Sigmoid colon (tissue), 6 donors: ENCODE measurements at regions not wholly inside any gene's neighbourhood (a gene's known extent, or its start where the extent isn't known, plus 50 kb on each side); places are given as distances from the start of the nearest gene placed in this dataset.
"Not testable (repeated sequence)": the region's sequence is repeated elsewhere in the genome, so short reads cannot be mapped to it uniquely, and the experiment has no call there.

Experiments
- DNase-seq: peaks from one replicate; pipeline ENCODE4 v3.0.0-alpha.2; 2019
- H3K27ac ChIP-seq, 4 donors: fragments of 200-600 bp; sonication (generic); one replicate each; pipeline ENCODE4 v1.5.1; 2016 to 2019; ENCODE audit warnings: mild to moderate bottlenecking in 1 of 4
- H3K27me3 ChIP-seq, 3 donors: fragments of 200-600 bp; sonication (generic); one replicate each; pipeline ENCODE4 v1.5.1; 2019; ENCODE audit warnings: mild to moderate bottlenecking in 1 of 3
- H3K36me3 ChIP-seq, 4 donors: fragments of 200-600 bp; sonication (generic); one replicate each; pipeline ENCODE4 v1.5.1; 2016 to 2019
- H3K4me1 ChIP-seq, 4 donors: fragments of 200-600 bp; sonication (generic); one replicate each; pipeline ENCODE4 v1.5.1; 2017 to 2019
- H3K4me3 ChIP-seq, 4 donors: fragments of 200-600 bp; sonication (generic); one replicate each; pipeline ENCODE4 v1.5.1; 2017 to 2019; ENCODE audit warnings: mild to moderate bottlenecking in 2 of 4, moderate library complexity in 1 of 4
- H3K9me3 ChIP-seq, 4 donors: fragments of 200-600 bp in 3 of 4; sonication (generic) in 3 of 4; one replicate each; pipeline versions ENCODE4 v1.5.1 to v1.6.1; 2013 to 2019
- EP300 ChIP-seq, 4 donors: sonication (generic); formaldehyde crosslinking; IDR thresholded peaks; one replicate each; pipeline ENCODE4 v1.6.1; 2017; ENCODE audit warnings: antibody characterized with exemption in 4 of 4
- POLR2A ChIP-seq, 2 donors: fragments of 450-650 bp; IDR thresholded peaks; one replicate each; pipeline ENCODE4 v1.6.1; 2016; ENCODE audit warnings: antibody characterized with exemption in 2 of 2, mild to moderate bottlenecking in 2 of 2, moderate library complexity in 2 of 2
- POLR2AphosphoS5 ChIP-seq, 4 donors: sonication (generic); formaldehyde crosslinking; IDR thresholded peaks; one replicate each; pipeline ENCODE4 v1.6.1; 2017; ENCODE audit warnings: antibody characterized with exemption in 4 of 4
- WGBS, 2 donors: extraction: QIAGEN DNeasy Blood & Tissue Kit; methylation state at CpG; one replicate each; pipeline ENCODE4 v1.1.7; 2013; 5-methylcytosine and 5-hydroxymethylcytosine counted together
- intact Hi-C: fragments of 100-400 bp; cut with DNase I; formaldehyde crosslinking; loops from one replicate; pipeline ENCODE4 v1.15.1; 2023
- TF ChIP-seq, protein P1 (sequence below), 4 experiments: fragments of 450-650 bp in 3 of 4; fragments of 200-600 bp in 1 of 4; IDR thresholded peaks; one replicate each; pipeline ENCODE4 v1.5.1; 2016 to 2019; ENCODE audit warnings: antibody characterized with exemption in 4 of 4, mild to moderate bottlenecking in 3 of 4, moderate library complexity in 2 of 4
- donor health status: healthy with polysubstance abuse.
- donor health status: healthy.

DNA sequence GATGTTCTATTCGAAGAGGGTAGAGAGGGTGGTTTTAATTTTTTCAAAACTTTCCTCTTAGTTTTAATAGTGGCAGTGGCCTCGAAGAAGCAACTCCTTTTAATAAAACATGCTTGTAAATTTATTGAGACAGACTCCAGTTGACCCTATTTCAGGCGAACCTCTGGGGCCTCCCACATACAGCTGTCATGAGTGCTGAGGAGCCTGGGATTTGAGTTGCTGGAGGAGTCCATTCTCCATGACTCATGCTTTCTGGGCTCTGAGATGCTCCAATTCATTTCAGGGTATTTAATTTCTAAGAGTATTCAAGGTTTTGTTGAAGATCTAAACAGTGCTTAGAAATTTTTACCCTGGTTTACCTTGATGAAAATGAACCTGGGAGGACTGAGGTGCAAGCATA is 580.4 kb downstream of the CBLN4 start:
- no peak overlapping the region for H3K4me3 ChIP-seq
- no peak overlapping the region for H3K27ac ChIP-seq
- H3K9me3 ChIP-seq: no peaks in the 10 kb centered on the region
- intact Hi-C loops: no loop called here
- no peak for DNase-seq
- TF ChIP-seq EP300 (IDR thresholded peaks at IDR 0.05): no peak
- TF ChIP-seq POLR2AphosphoS5 (IDR thresholded peaks at IDR 0.05): no peak
- no peak for TF ChIP-seq POLR2A (IDR thresholded peaks at IDR 0.05)
- H3K27me3 ChIP-seq: no peaks in the 10 kb centered on the region
- H3K4me1 ChIP-seq: peaks cover 0 to 7% (median 0%) of the 10 kb centered on the region in 4 donors
- WGBS, 2 donors: 69 to 72% methylated on average over 3 of the region's 3 CpGs
- H3K36me3 ChIP-seq: no peaks in the 10 kb centered on the region

DNA sequence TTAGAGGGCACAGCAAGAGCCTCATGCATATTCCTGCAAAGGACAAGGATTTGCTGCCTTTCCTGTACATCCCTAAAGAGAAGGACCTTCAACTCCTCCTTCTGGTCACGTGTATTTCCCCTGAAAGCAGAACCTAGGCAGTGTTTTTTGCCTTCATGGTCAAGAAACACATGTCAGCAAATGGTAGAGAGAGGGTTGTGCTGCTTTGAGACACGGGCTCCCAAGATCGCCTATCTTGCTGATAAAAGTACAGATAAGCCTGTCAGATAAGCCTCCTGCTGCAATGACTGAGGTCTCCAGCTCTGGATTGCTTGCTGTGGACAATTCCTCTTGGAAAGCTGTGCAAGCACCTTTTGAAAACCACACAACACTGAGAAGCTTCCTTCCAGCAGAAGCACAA is 580.8 kb downstream of the CBLN4 start:
- no peak for DNase-seq
- no peaks in the 10 kb centered on the region for H3K9me3 ChIP-seq
- no peak overlapping the region for H3K27ac ChIP-seq
- intact Hi-C loops: no loop called here
- H3K36me3 ChIP-seq: no peaks in the 10 kb centered on the region
- H3K27me3 ChIP-seq: no peaks in the 10 kb centered on the region
- TF ChIP-seq, protein P1, sequence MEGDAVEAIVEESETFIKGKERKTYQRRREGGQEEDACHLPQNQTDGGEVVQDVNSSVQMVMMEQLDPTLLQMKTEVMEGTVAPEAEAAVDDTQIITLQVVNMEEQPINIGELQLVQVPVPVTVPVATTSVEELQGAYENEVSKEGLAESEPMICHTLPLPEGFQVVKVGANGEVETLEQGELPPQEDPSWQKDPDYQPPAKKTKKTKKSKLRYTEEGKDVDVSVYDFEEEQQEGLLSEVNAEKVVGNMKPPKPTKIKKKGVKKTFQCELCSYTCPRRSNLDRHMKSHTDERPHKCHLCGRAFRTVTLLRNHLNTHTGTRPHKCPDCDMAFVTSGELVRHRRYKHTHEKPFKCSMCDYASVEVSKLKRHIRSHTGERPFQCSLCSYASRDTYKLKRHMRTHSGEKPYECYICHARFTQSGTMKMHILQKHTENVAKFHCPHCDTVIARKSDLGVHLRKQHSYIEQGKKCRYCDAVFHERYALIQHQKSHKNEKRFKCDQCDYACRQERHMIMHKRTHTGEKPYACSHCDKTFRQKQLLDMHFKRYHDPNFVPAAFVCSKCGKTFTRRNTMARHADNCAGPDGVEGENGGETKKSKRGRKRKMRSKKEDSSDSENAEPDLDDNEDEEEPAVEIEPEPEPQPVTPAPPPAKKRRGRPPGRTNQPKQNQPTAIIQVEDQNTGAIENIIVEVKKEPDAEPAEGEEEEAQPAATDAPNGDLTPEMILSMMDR (IDR thresholded peaks at IDR 0.05): no peak
- no peak for TF ChIP-seq POLR2A (IDR thresholded peaks at IDR 0.05)
- TF ChIP-seq EP300 (IDR thresholded peaks at IDR 0.05): no peak
- no peak overlapping the region for H3K4me3 ChIP-seq
- WGBS, 2 donors: 15 to 34% methylated on average over 3 of the region's 3 CpGs
- H3K4me1 ChIP-seq: peaks cover 0 to 7% (median 0%) of the 10 kb centered on the region in 4 donors

DNA sequence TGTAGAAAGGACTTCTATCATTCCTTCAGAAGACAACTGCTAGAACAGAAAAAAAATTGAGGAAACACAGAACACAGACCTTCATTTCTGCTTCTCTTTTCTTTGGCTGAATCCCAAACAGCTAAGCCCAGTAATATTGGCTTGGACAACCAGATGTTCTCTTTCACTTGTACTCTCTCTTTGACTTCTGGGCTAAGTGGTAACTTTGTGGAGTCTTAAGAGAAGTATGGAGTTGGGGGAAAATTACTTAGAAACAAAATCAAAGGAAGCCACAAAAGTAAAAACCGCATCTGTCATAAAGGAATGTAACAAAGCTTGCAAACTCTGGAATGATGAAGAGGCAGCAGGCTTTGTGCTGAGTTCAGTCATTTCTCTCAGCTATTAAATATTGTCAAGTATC is 587.5 kb downstream of the CBLN4 start:
- no peak for DNase-seq
- Histone ChIP-seq H3K36me3 (no peaks in the 10 kb centered on the region), H3K4me1 (peaks cover 0 to 12% (median 8%) of the 10 kb centered on the region in 4 donors), H3K4me3 (no peak overlapping the region), H3K27ac (no peak overlapping the region), H3K27me3 (no peaks in the 10 kb centered on the region), H3K9me3 (no peaks in the 10 kb centered on the region)
- intact Hi-C loops: no loop called here
- WGBS, 2 donors: 58 to 68% methylated on average over 1 of the region's 1 CpG
- no peak for TF ChIP-seq POLR2A (IDR thresholded peaks at IDR 0.05)
- no peak for TF ChIP-seq POLR2AphosphoS5 (IDR thresholded peaks at IDR 0.05)
- TF ChIP-seq, protein P1 (IDR thresholded peaks at IDR 0.05): no peak
- TF ChIP-seq EP300 (IDR thresholded peaks at IDR 0.05): no peak

DNA sequence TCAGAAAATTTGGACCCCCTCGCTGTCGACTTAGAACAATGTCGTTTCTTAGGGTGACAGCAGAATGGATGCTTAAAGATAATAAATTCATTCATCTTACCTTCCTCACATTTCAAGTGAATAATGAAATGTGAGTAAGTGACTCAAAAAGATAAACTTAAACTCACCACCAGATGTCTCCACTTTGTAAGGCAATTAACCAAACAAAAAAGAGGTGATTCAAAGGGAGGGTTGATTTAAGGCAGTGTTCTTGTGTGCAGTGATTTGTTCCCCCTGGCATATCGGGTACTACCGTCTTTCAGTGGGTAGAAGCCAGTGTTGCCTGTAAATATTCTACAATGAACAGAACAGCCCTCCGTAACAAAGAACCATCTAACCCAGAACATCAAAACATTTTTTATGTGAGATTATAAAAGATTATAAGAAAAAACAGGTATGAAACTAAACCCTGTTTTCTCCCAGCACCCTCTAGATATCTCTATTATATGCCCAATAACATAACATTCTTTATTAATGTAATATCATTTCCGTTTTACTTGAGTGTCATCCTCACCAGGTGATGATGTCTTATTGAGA is 589.7 kb downstream of the CBLN4 start:
- peaks cover 0 to 12% (median 8%) of the 10 kb centered on the region in 4 donors for H3K4me1 ChIP-seq
- no peak overlapping the region for H3K27ac ChIP-seq
- no peak for DNase-seq
- H3K27me3 ChIP-seq: no peaks in the 10 kb centered on the region
- intact Hi-C loops: no loop called here
- H3K4me3 ChIP-seq: no peak overlapping the region
- H3K9me3 ChIP-seq: no peaks in the 10 kb centered on the region
- 42 to 52% methylated on average over 7 of the region's 7 CpGs for WGBS, 2 donors
- no peak for TF ChIP-seq POLR2AphosphoS5 (IDR thresholded peaks at IDR 0.05)
- TF ChIP-seq, protein P1 (IDR thresholded peaks at IDR 0.05): peak in 1 of 4 experiments; percentile 44
- no peaks in the 10 kb centered on the region for H3K36me3 ChIP-seq

DNA sequence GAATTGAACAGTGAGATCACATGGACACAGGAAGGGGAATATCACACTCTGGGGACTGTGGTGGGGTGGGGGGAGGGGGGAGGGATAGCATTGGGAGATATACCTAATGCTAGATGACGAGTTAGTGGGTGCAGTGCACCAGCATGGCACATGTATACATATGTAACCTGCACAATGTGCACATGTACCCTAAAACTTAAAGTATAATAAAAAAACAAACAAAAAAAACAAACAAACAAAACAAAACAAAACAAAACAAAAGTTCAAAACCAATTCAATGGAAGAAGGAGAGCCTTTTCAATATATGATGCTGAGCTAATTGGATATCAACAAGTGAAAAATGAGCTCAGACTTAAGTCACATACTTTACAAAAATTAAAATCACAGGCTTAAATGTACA is 592.8 kb downstream of the CBLN4 start:
- H3K9me3 ChIP-seq, DNase-seq, H3K27ac ChIP-seq, H3K4me3 ChIP-seq, H3K36me3 ChIP-seq, intact Hi-C loops, H3K27me3 ChIP-seq, H3K4me1 ChIP-seq: not testable (repeated sequence)
- WGBS, 2 donors: no CpG with 5 or more reads among the region's 1 CpG

DNA sequence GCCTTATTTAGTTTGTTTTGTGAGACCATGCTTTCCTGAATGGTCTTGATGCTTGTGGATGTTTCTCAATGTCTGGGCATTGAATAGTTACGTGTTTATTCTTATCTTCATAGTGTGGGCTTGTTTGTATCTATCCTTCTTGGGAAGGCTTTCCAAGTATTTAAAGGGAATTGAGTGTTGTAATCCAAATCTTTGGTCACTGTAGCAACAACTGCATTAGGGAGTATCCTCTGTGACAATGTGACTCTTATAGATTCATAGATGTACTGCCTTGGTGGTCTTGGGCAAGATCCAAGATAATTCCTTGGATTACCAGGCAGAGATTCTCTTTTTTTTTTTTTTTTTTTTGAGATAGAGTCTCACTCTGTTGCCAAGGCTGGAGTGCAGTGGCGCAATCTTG is 598.4 kb downstream of the CBLN4 start:
- TF ChIP-seq EP300 (IDR thresholded peaks at IDR 0.05) (no peak), POLR2A (IDR thresholded peaks at IDR 0.05) (no peak), POLR2AphosphoS5 (IDR thresholded peaks at IDR 0.05) (no peak)
- TF ChIP-seq, protein P1 (IDR thresholded peaks at IDR 0.05): no peak
- no peak overlapping the region for H3K27ac ChIP-seq
- H3K27me3 ChIP-seq: no peaks in the 10 kb centered on the region
- DNase-seq: no peak
- intact Hi-C loops: no loop called here
- no peaks in the 10 kb centered on the region for H3K36me3 ChIP-seq
- 85 to 90% methylated on average over 2 of the region's 2 CpGs for WGBS, 2 donors
- peaks cover 0 to 4% (median 0%) of the 10 kb centered on the region in 4 donors for H3K9me3 ChIP-seq
- H3K4me3 ChIP-seq: no peak overlapping the region
- no peaks in the 10 kb centered on the region for H3K4me1 ChIP-seq
